ENCODE measurements at regions not wholly inside any gene's neighbourhood (a gene's known extent, or its start where the extent isn't known, plus 50 kb on each side); places are given as distances from the start of the nearest gene placed in this dataset.

DNA sequence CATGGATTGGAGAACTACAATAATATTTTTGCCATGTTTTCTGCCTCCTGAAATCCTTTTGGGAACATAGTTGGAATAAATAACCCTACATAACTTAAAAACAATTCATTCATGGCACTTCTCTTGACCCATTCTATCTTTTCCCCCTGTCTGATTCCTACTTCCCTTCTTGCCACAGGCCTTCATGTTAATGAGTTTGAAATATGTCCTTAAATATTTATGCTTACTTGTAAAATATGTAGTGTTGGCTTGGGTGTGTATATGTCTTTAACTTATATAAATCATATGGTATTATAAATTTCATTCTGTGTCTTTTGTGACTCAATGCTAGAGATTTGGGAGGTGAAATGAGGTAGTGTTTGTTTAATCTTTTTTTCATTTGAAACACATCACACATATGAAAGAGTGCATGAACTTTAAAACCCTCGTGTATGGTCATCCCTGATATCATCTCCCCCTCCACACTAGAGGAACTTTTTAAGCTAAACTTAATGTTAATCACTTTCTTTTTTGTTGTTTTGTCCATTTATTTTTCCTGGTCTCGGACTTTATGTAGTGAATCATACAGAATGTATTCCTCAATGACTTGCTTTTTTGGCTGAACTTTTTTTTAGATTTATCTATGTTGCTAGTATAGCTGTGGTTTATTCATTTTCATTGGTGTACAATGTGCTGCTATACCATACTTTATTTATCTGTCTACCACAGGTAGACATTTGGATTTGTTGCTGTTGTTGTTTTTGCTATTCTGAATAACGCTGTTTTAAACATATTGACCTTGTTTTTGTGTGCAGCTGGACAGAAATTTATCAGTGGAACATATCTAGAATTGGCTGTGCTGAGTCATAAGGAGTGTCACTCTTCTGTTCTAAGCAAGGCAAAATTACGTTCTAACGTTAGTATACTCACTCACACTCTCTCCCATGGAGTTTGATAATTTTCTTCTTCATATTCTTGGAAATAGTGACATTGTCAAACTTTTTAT is 441.6 kb downstream of the PLPP3 start:
- no peaks in the 10 kb centered on the region for H3K9me3 ChIP-seq
- whole genome bisulfite sequencing, 2 donors = 46 to 50% methylated on average over 5 of the region's 5 CpGs
- intact Hi-C loops (cut with DNase I) = no loop called here
- DNase-seq (no peak), ATAC-seq (no peak)
- no peak for TF ChIP-seq POLR2A (IDR thresholded peaks at IDR 0.05)
- TF ChIP-seq, protein P1, sequence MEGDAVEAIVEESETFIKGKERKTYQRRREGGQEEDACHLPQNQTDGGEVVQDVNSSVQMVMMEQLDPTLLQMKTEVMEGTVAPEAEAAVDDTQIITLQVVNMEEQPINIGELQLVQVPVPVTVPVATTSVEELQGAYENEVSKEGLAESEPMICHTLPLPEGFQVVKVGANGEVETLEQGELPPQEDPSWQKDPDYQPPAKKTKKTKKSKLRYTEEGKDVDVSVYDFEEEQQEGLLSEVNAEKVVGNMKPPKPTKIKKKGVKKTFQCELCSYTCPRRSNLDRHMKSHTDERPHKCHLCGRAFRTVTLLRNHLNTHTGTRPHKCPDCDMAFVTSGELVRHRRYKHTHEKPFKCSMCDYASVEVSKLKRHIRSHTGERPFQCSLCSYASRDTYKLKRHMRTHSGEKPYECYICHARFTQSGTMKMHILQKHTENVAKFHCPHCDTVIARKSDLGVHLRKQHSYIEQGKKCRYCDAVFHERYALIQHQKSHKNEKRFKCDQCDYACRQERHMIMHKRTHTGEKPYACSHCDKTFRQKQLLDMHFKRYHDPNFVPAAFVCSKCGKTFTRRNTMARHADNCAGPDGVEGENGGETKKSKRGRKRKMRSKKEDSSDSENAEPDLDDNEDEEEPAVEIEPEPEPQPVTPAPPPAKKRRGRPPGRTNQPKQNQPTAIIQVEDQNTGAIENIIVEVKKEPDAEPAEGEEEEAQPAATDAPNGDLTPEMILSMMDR (IDR thresholded peaks at IDR 0.05) = no peak
- H3K4me3 ChIP-seq = no peak overlapping the region
- H3K27ac ChIP-seq = no peak overlapping the region
- H3K36me3 ChIP-seq (replicated peaks in 1 of 2; ENCODE audit: insufficient read depth in 1 of 2, low read depth in 2 of 2) = no peaks in the 10 kb centered on the region
- H3K4me1 ChIP-seq = no peaks in the 10 kb centered on the region
- no peaks in the 10 kb centered on the region for H3K27me3 ChIP-seq

DNA sequence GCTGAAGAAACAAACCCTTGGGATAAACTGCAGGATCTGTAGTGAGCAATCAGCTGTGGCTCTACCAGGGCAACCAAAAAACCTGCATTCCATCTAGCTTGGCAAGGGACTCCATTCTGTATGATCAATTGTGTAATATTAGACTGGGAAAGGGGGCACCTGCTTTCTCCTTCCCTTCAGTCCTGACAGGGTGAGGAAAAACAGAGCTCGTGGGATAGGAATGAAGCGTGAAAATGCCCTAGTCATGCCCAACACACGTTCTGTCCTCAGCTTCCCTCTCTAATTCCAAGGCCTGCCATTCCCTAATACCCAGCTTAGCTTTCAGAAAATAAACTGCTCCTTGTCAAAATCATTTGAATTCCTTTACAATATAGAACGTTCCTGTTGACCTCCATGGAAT is 442.3 kb downstream of the PLPP3 start:
- no peak overlapping the region for H3K4me3 ChIP-seq
- TF ChIP-seq, protein P1 (IDR thresholded peaks at IDR 0.05) = no peak
- no peak for TF ChIP-seq POLR2A (IDR thresholded peaks at IDR 0.05)
- H3K27ac ChIP-seq = no peak overlapping the region
- no peaks in the 10 kb centered on the region for H3K36me3 ChIP-seq (replicated peaks in 1 of 2; ENCODE audit: insufficient read depth in 1 of 2, low read depth in 2 of 2)
- DNase-seq (no peak), ATAC-seq (no peak)
- intact Hi-C loops (cut with DNase I) = no loop called here
- no peaks in the 10 kb centered on the region for H3K9me3 ChIP-seq
- no peaks in the 10 kb centered on the region for H3K4me1 ChIP-seq
- no peaks in the 10 kb centered on the region for H3K27me3 ChIP-seq
- 66 to 70% methylated on average over 4 of the region's 4 CpGs for WGBS, 2 donors

DNA sequence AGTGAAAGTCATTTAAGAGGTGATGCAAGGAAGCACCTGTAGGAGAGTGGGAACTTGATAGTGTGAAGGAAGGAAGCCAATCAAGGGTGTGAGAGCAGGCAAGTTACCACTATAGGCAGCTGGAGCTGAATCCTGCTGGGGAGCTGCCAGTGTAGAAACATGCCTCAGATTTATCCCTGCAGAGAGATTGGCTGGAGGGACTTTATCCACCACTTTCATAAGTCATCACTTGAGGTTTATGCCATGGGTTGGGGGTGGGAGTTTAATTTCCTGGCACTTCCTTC is 443.6 kb downstream of the PLPP3 start:
- ATAC-seq = no peak
- no peak for DNase-seq
- H3K27me3 ChIP-seq = no peaks in the 10 kb centered on the region
- H3K4me3 ChIP-seq = no peak overlapping the region
- intact Hi-C loops (cut with DNase I) = no loop called here
- H3K9me3 ChIP-seq = no peaks in the 10 kb centered on the region
- no peak overlapping the region for H3K27ac ChIP-seq
- TF ChIP-seq POLR2A (IDR thresholded peaks at IDR 0.05) = no peak
- TF ChIP-seq, protein P1 (IDR thresholded peaks at IDR 0.05) = no peak
- H3K36me3 ChIP-seq (replicated peaks in 1 of 2; ENCODE audit: insufficient read depth in 1 of 2, low read depth in 2 of 2) = no peaks in the 10 kb centered on the region
- H3K4me1 ChIP-seq = no peaks in the 10 kb centered on the region

DNA sequence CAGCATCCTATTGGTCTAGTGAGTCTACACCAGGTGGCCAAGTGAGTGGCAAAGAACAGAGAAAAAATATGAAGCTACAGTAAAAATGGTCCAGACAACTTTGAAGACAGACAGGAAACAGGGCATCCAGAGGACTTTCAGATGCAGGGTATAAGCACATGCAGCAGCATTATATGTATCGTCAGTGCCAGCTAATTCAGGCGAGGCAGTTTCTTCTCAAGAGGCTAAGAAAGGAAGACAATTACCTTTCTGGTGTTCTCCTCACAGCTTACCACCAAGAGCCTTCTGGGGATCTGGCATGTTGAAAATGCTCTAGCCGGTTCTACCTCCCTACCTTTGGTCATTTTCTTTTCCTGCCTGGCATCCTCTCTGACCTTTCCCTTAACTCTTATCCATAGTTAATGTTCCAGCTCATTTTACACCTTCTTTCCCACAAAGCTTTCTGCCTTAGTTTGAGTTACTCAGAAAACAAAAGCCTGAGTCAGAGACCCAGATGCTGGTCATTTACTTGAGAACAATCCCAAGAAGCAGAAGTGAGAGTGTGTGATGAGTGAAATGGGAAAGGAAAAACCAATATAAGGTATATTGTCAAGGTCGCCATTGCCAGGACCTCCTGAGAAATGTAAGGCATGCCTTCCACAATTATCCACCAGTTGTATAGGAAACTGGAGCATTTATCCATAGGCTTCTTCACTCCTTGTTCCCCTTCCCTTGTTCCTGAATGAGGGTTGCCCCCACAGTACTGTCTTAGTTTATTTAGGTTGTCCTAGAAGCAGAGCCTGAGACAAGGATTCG is 444.1 kb downstream of the PLPP3 start:
- Histone ChIP-seq H3K36me3 (replicated peaks in 1 of 2; ENCODE audit: insufficient read depth in 1 of 2, low read depth in 2 of 2) (no peaks in the 10 kb centered on the region), H3K27ac (no peak overlapping the region), H3K4me1 (no peaks in the 10 kb centered on the region), H3K27me3 (no peaks in the 10 kb centered on the region), H3K4me3 (no peak overlapping the region), H3K9me3 (no peaks in the 10 kb centered on the region)
- no peak for DNase-seq
- no peak for ATAC-seq
- WGBS, 2 donors = 82 to 92% methylated on average over 5 of the region's 5 CpGs
- TF ChIP-seq, protein P1 (IDR thresholded peaks at IDR 0.05) = no peak
- TF ChIP-seq POLR2A (IDR thresholded peaks at IDR 0.05) = no peak
- intact Hi-C loops (cut with DNase I) = no loop called here
